Ovary (tissue), 7 donors: ENCODE measurements at regions not wholly inside any gene's neighbourhood (a gene's known extent, or its start where the extent isn't known, plus 50 kb on each side); places are given as distances from the start of the nearest gene placed in this dataset.

Experiments
- DNase-seq, 5 donors: peaks; one replicate each; pipeline ENCODE4 v3.0.0-alpha.2; 2019 to 2020
- H3K27ac ChIP-seq, 2 donors: fragments of 200-600 bp; one replicate each; pipeline versions ENCODE4 v1.5.1 to v1.8.0; 2019 to 2022
- H3K27me3 ChIP-seq: fragments of 200-600 bp; one replicate; pipeline ENCODE4 v1.8.0; 2022
- H3K36me3 ChIP-seq: fragments of 200-600 bp; sonication (generic); one replicate; pipeline ENCODE4 v1.5.1; 2019
- H3K4me1 ChIP-seq: one replicate; pipeline ENCODE4 v1.8.1; 2013; ENCODE audit warnings: mild to moderate bottlenecking, moderate library complexity; ENCODE audit not compliant: insufficient read depth
- H3K4me3 ChIP-seq: fragments of 200-600 bp; sonication (generic); one replicate; pipeline ENCODE4 v1.5.1; 2017
- H3K9me3 ChIP-seq, 2 donors: fragments of 200-600 bp in 1 of 2; sonication (generic) in 1 of 2; one replicate each; pipeline versions ENCODE4 v1.5.1 to v1.8.1; 2013 to 2019; ENCODE audit warnings: mild to moderate bottlenecking in 1 of 2, moderate library complexity in 1 of 2
- CTCF ChIP-seq, 3 donors: fragments of 450-650 bp in 2 of 3; fragments of 200-600 bp in 1 of 3; IDR thresholded peaks; one replicate each; pipeline versions ENCODE4 v1.5.1 to v1.8.0; 2016 to 2022; ENCODE audit warnings: antibody characterized with exemption in 3 of 3, mild to moderate bottlenecking in 1 of 3
- EP300 ChIP-seq: sonication (generic); formaldehyde crosslinking; IDR thresholded peaks from one replicate; pipeline ENCODE4 v1.6.1; 2017; ENCODE audit warnings: antibody characterized with exemption
- POLR2A ChIP-seq: fragments of 450-650 bp; IDR thresholded peaks from one replicate; pipeline ENCODE4 v1.6.1; 2017; ENCODE audit warnings: antibody characterized with exemption, mild to moderate bottlenecking, moderate library complexity
- WGBS, 3 donors: extraction: QIAGEN DNeasy Blood & Tissue Kit in 1 of 3; methylation state at CpG; one replicate each; pipeline versions ENCODE4 v1.1.5 to v1.1.7; 2013 to 2017; 5-methylcytosine and 5-hydroxymethylcytosine counted together
- intact Hi-C, 4 donors: fragments of 100-400 bp; cut with DNase I; formaldehyde crosslinking; loops; one replicate each; pipeline versions ENCODE4 v1.11.0 to v1.15.1; 2022 to 2023
- donor health status: DM: no; HTN: no; CAD: no; lungs with moderate emphysema.
- donor health status: DM: no; HTN: no; CAD: no.
- donor health status: Bipolar disorder and iron deficiency.
- donor health status: DM: no; HTN: no; CAD: no.
- donor health status: DM: yes; HTN: yes; CAD: no.

GRCh38 chr6:141248021-141248799 is 884.5 kb upstream of the GJE1 start:
- no peak overlapping the region for H3K27ac ChIP-seq
- no peak for DNase-seq
- TF ChIP-seq EP300 (no peak), POLR2A (no peak), CTCF (IDR thresholded peaks at IDR 0.05) (no peak)
- no peaks in the 10 kb centered on the region for H3K9me3 ChIP-seq
- H3K27me3 ChIP-seq = no peaks in the 10 kb centered on the region
- 69 to 89% (median 88%) methylated on average over 4 of the region's 4 CpGs for WGBS, 3 donors
- no peak overlapping the region for H3K4me3 ChIP-seq
- H3K4me1 ChIP-seq = no peaks in the 10 kb centered on the region
- H3K36me3 ChIP-seq = no peaks in the 10 kb centered on the region
- intact Hi-C loops = loop anchor here in 1 of 4 donors (10.0 kb wide), 1 partner anchor 147 kb away; no protein-coding TSS in a partner anchor

GRCh38 chr6:141244366-141244765 is 888.4 kb upstream of the GJE1 start:
- WGBS, 3 donors = 21 to 34% (median 31%) methylated on average over 2 of the region's 2 CpGs
- Histone ChIP-seq H3K27me3 (no peaks in the 10 kb centered on the region), H3K27ac (no peak overlapping the region), H3K36me3 (no peaks in the 10 kb centered on the region), H3K4me1 (no peaks in the 10 kb centered on the region), H3K9me3 (no peaks in the 10 kb centered on the region), H3K4me3 (no peak overlapping the region)
- no peak for TF ChIP-seq EP300
- intact Hi-C loops = loop anchor here in 1 of 4 donors (10.0 kb wide), 1 partner anchor 150 kb away; no protein-coding TSS in a partner anchor
- DNase-seq = no peak

- Histone ChIP-seq H3K4me3 (no peak overlapping the region), H3K27me3 (no peaks in the 10 kb centered on the region), H3K9me3 (no peaks in the 10 kb centered on the region), H3K27ac (no peak overlapping the region), H3K36me3 (no peaks in the 10 kb centered on the region), H3K4me1 (no peaks in the 10 kb centered on the region)
- DNase-seq = no peak
- 19 to 53% (median 23%) methylated on average over 1 of the region's 1 CpG for WGBS, 3 donors
- TF ChIP-seq POLR2A (no peak), CTCF (IDR thresholded peaks at IDR 0.05) (no peak), EP300 (no peak)
- intact Hi-C loops = loop anchor here in 1 of 4 donors (10.0 kb wide), 1 partner anchor 152 kb away; no protein-coding TSS in a partner anchor
Measured at GRCh38 chr6:141242957-141243356, 889.8 kb upstream of the GJE1 start.

- DNase-seq = no peak
- intact Hi-C loops = no loop called here
- no peak for TF ChIP-seq POLR2A
- no peak for TF ChIP-seq CTCF (IDR thresholded peaks at IDR 0.05)
- no peak for TF ChIP-seq EP300
- Histone ChIP-seq H3K27ac (no peak overlapping the region), H3K4me1 (no peaks in the 10 kb centered on the region), H3K4me3 (no peak overlapping the region), H3K27me3 (no peaks in the 10 kb centered on the region), H3K9me3 (no peaks in the 10 kb centered on the region), H3K36me3 (no peaks in the 10 kb centered on the region)
Measured at GRCh38 chr6:141229296-141229695, 903.4 kb upstream of the GJE1 start.

GRCh38 chr6:141218583-141218982 is 914.1 kb upstream of the GJE1 start:
- H3K4me3 ChIP-seq = no peak overlapping the region
- no peaks in the 10 kb centered on the region for H3K36me3 ChIP-seq
- DNase-seq = no peak
- H3K4me1 ChIP-seq = no peaks in the 10 kb centered on the region
- no peaks in the 10 kb centered on the region for H3K27me3 ChIP-seq
- no peak overlapping the region for H3K27ac ChIP-seq
- intact Hi-C loops = no loop called here
- no peaks in the 10 kb centered on the region for H3K9me3 ChIP-seq
- TF ChIP-seq CTCF (IDR thresholded peaks at IDR 0.05) = no peak
- TF ChIP-seq EP300 = no peak
- TF ChIP-seq POLR2A = no peak
